ENCODE measurements at regions not wholly inside any gene's neighbourhood (a gene's known extent, or its start where the extent isn't known, plus 50 kb on each side); places are given as distances from the start of the nearest gene placed in this dataset.

GRCh38 chr13:103275722-103276121 lies 209.5 kb upstream of the SLC10A2 start:
- in situ Hi-C loops (cut with MboI; ENCODE audit: low sequenced_read_pairs): no loop called here

- in situ Hi-C loops (cut with MboI; ENCODE audit: low sequenced_read_pairs): no loop called here
Measured at GRCh38 chr13:103275081-103275480, 208.9 kb upstream of the SLC10A2 start.

- in situ Hi-C loops (cut with MboI; ENCODE audit: low sequenced_read_pairs): no loop called here
Measured at GRCh38 chr13:103273825-103274224, 207.6 kb upstream of the SLC10A2 start.

GRCh38 chr13:103272770-103273169 lies 206.6 kb upstream of the SLC10A2 start:
- in situ Hi-C loops (cut with MboI; ENCODE audit: low sequenced_read_pairs): no loop called here

- in situ Hi-C loops (cut with MboI; ENCODE audit: low sequenced_read_pairs): no loop called here
Measured at GRCh38 chr13:103263448-103263847, 197.2 kb upstream of the SLC10A2 start.

- in situ Hi-C loops (cut with MboI; ENCODE audit: low sequenced_read_pairs): no loop called here
Measured at GRCh38 chr13:103255587-103256301, 189.5 kb upstream of the SLC10A2 start.

DNA sequence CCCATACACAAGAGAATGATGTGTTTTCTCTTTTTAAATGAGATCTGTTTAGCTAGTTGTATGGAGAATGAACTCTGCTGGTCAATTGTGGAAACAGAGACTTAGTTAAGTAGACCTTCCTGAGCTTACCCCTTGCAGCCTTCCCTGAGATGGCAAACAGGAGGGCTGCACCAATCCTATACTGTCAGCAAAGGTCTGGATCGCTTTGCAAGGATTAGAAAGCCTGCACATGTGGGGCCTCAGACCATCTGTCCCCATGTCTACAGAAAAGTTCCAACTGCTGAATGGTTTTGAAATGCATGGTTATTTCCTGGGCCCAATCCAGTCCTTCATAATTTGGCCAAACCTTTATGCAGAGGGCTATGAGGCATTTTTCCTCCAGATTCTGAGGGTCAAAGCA lies 183.9 kb upstream of the SLC10A2 start:
- in situ Hi-C loops (cut with MboI; ENCODE audit: low sequenced_read_pairs): no loop called here

GRCh38 chr13:103246581-103247200 lies 180.5 kb upstream of the SLC10A2 start:
- in situ Hi-C loops (cut with MboI; ENCODE audit: low sequenced_read_pairs): no loop called here

- in situ Hi-C loops (cut with MboI; ENCODE audit: low sequenced_read_pairs): no loop called here
Measured at GRCh38 chr13:103243495-103243894, 177.3 kb upstream of the SLC10A2 start.

GRCh38 chr13:103238441-103238840 lies 172.2 kb upstream of the SLC10A2 start:
- in situ Hi-C loops (cut with MboI; ENCODE audit: low sequenced_read_pairs): no loop called here

DNA sequence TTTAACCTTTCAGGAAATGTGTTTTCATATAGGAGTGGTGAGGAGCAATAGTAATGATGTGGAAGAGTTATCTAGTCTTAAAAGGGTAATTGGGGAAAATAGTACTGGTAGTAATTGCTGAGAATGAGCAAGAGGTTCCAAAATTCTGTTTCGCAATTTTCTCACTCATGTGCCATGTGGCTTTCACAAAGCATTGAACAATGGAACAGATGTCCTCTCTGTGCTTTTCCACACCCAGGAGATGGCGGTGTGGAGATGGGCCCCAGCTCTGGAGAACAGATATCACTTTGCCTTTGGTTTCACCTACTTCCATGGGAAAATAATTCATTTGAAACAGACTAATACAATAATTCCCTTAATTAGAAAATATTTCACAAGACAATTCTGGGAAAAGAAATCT lies 170.0 kb upstream of the SLC10A2 start:
- in situ Hi-C loops (cut with MboI; ENCODE audit: low sequenced_read_pairs): no loop called here

DNA sequence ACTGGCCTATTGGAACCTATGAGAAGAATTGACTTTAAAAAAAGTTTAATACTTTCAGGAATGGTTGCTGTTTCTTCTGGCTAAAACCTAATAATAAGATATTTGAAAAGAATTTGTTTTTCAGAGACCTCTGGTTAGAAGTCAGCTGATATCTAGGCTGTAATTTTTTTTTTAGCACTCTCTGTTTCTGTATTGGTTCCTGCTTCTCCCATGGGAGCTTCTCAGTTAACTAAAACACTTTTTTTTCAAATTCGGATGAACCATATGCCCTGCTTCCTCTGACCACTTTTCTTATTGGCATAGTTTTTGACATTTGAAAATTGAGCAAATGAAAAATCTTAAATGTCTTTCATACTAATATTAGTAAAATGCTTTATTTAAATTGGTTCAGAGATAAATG lies 163.5 kb upstream of the SLC10A2 start:
- in situ Hi-C loops (cut with MboI; ENCODE audit: low sequenced_read_pairs): no loop called here

DNA sequence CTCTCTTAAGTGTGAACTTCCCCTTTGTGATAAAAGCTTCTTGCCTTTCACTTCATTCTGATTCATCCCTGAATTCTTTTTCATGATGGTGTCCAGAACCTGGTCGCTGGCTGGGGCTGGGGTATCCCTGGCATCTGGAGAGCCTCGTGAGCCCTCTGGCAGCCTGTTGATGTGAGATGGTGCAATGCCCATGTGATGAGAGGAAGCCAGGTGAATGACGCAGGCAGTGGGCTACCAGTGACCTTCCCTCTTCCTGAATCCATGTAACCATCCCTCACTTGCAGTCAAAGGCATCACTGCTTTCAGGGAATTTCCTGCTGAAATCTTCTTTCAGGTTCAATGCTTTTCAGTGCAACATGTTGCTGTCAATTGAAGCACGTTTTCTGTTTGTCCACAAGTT lies 158.6 kb upstream of the SLC10A2 start:
- in situ Hi-C loops (cut with MboI; ENCODE audit: low sequenced_read_pairs): no loop called here

DNA sequence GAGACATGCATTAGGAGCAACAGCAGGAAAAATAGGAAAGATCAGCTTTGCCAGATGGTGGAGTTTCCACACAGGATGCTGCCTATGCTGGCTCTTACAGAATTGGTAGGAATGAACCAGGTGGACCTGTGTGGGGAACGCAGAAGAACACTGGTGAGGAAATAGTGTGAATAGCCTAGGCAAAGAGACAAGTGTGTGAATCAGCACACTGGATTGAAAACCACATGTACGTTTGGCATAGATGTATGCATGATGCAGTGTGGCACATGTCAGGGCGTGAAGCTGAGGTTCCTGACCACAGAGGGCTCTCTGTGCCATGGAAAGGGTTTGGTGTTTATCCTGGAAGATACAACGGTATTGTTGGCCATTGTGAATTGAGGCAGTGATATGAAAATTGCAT lies 156.5 kb upstream of the SLC10A2 start:
- in situ Hi-C loops (cut with MboI; ENCODE audit: low sequenced_read_pairs): no loop called here

- in situ Hi-C loops (cut with MboI; ENCODE audit: low sequenced_read_pairs): no loop called here
Measured at GRCh38 chr13:103218253-103218652, 152.0 kb upstream of the SLC10A2 start.

GRCh38 chr13:103213152-103213551 lies 146.9 kb upstream of the SLC10A2 start:
- in situ Hi-C loops (cut with MboI; ENCODE audit: low sequenced_read_pairs): no loop called here

- in situ Hi-C loops (cut with MboI; ENCODE audit: low sequenced_read_pairs): no loop called here
Measured at GRCh38 chr13:103210348-103210747, 144.1 kb upstream of the SLC10A2 start.

- in situ Hi-C loops (cut with MboI; ENCODE audit: low sequenced_read_pairs): no loop called here
Measured at GRCh38 chr13:103203735-103204330, 137.6 kb upstream of the SLC10A2 start.

GRCh38 chr13:103200118-103200885 lies 134.1 kb upstream of the SLC10A2 start:
- in situ Hi-C loops (cut with MboI; ENCODE audit: low sequenced_read_pairs): no loop called here

DNA sequence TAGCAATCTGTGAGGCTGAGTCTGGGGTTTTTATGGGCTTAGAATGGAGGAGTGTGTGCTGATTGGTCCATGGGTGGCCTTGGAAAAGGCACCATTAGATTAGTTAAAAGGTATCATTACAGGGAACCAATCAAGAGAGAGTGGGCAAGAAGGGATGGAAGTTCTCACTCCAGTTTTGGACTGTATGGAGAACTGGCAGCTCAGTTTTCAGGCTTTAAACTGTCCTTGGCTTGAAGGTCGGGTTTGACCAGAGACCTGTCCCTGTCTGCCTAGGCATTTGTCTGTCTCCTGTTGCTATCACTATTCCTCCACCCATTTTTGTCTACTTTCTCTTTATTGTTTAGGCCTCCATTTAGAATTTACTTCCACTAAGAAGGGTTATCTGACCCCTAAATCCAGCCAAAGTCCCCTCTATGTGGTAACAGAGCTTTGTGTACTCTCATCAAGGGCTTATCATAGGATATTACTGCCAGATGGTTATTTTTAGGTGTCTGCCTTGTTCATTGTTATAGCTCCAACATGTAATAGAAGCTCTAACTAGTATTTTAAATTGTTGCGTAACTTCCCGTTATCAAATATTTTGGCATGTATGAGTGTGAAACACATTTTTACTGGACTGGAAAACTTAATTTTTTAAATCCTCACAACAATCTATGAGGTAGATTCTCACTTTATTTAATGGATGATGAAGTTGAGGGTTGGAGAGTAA lies 133.3 kb upstream of the SLC10A2 start:
- in situ Hi-C loops (cut with MboI; ENCODE audit: low sequenced_read_pairs): no loop called here

DNA sequence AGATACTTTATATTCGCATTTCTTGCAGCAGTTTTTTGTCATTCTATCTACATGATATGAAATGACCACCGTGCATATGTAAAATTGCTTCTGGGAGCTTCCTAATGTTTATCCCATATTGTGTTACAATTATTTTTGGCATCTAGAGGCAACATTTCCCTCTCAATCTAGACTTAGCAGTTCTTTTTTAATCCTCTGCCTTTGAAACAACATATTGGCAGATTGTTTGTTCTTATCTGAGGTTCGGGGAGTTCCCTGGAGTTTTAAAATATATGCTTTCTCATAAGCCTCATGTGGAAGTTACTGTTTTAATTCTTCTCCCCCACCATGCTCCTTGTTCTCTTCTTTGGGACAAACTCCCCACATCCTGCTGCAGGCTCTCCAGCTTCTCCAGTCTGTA lies 130.1 kb upstream of the SLC10A2 start:
- in situ Hi-C loops (cut with MboI; ENCODE audit: low sequenced_read_pairs): no loop called here

Data from HL-60/S4 (cell line).